NCI-H460 (cell line): ENCODE measurements at regions not wholly inside any gene's neighbourhood (a gene's known extent, or its start where the extent isn't known, plus 50 kb on each side); places are given as distances from the start of the nearest gene placed in this dataset.
"Not testable (repeated sequence)": the region's sequence is repeated elsewhere in the genome, so short reads cannot be mapped to it uniquely, and the experiment has no call there.

ENCODE experiments used
- DNase-seq: peaks from one replicate; pipeline ENCODE4 v3.0.0-alpha.2; 2016; ENCODE audit warnings: low read depth; ENCODE audit errors: extremely low read depth

DNA sequence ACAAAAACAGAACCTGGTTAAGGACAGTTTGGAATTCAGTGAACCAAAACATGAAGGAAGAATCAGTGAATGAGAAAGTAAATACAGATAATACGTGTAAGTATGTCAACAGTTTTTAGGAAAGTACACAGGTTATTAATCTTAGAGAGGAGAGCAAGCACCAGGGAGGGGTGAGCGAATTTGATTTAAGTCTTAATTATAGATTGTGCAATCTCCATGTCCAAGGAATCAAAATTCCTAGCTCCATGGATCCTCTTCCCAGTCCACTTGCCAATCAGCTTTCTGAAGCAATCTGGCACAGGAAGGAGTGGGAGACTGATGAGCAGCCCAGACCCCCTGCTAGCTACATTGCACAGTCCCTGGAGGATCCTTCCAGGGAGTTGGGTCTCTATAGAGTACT is 346.4 kb downstream of the SETD4 start:
- no peak for DNase-seq

DNA sequence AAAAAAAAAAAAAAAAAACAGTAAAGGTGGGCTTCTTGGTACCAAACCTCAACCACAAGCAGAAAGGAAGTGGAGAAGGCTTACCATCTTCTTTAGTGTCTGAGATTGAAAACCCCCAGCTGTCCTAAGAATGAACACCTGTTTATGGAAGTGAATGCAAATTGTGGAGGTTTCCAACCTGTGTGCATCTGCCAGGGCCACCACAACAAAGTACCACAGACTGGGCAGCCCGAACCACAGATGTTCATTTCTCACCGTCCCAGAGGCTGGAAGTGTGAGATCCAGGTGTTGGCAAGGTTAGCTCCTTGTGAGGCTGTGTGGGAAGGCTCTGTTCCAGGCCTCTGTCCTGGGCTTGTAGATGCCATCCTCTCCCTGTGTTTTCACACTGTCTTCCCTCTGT is 348.7 kb downstream of the SETD4 start:
- DNase-seq = no peak

DNA sequence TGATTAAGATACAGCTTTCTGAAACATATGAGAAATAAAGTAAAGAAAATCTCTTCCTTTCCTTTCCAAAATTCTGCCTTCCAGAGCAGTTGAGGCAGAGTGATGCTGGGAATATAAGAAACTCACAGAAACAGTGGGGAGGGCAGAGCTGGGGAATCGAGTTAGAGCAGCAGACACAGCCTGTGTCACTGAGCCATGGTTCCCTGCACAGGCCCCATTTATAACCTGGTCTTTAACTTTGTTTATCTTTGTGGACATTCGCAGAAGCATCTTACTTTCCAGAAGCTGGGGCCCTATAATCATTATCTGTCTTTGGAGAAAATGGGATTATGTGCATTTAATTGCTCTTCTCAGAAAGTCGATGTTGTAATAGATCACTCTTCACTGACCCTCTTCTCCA is 349.1 kb downstream of the SETD4 start:
- no peak for DNase-seq

DNA sequence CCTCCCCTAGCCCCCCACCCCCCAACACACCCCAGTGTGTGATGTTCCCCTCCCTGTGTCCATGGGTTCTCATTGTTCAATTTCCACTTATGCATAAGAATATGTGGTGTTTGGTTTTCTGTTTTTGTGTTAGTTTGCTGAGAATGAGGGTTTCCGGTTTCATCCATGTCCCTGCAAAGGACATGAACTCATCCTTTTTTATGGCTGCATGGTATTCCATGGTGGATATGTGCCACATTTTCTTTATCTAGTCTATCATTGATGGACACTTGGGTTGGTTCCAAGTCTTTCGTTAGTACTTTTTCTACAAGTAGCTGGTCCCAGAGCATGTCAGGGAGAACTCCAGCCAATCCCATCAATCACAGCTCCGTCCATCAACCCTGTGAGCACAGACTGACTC is 350.3 kb downstream of the SETD4 start:
- DNase-seq = not testable (repeated sequence)

DNA sequence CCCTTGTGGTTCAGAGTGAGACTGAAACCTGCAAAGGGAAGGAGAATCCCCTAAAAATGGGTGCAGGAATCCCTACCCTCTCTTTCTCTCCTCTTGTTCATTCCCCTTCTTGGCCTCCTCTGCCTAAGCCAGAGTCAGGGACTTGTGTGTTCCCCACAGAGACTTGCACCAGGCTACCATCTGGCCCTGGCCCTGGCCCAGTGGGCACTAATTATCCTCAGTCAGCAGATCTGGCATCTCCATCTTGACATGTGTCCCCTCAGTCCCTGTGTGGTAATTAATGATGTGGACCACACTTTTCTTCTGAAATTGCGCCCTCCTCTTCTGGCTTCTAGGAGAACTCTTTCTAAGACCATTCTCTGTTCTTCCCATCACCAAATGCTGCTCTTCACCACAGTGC is 354.4 kb downstream of the SETD4 start:
- DNase-seq = no peak

DNA sequence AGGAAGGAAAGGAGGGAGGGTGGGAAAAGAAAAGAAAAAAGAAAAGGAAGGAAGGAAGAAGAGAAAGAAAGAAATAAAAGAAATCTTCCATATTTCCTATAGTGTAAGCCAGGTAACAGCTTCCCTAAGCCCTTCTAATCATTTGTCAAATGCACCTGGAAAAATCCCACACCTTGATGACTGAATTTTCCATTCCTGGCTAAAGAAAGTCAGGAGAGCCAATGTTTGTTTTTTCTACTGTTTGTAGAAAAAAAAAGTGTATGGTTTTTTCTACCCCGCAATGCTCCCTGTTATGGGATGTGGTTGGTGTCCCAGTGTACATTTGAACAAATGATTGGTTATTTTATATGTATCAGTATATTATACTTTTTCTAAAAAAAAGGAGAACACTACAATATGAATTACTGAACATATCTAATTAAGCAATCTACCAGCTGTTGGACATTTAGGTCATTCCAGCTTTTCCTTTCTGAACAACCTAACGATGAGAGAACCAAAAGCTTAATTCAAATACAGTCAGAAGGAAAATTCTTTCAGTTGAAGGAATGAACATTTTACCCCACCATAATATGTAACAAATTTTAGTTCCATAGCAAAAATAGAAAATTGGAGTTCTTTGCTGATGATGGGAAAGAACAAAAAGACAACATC is 355.0 kb downstream of the SETD4 start:
- no peak for DNase-seq

DNA sequence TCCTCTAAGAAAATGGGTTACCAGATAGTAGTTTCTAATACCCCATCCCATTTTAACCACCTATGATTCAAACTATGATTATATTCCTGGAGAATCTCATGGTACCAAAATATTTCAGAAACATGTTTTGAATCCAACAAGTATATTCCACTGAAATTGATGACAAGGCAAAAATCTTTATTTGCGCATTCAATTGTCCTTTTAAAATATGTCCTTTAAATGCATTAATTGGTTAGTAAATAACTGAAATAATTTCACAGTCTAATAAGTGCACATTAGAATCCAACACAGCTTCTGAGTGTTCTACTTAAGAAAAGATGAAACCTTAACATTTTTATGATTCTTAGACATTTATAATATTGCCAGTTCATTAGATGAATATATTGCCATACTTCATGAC is 356.6 kb downstream of the SETD4 start:
- no peak for DNase-seq

DNA sequence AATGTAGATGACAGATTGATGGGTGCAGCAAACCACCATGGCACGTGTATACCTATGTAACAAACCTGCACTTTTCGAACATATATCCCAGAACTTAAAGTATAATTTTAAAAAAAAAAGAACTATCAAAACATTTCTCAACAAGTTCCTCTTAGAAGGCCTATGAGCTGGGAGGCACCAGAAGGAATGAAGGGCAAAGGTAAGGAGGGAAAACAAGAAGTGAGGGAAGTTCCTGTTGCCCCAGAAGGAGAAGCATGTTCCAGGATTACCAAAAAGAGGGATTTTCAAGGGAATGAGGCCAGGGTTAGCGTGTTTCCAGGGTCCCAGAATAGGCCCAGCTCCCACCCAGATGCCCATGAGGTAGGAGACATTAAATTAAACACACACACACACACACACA is 361.0 kb downstream of the SETD4 start:
- no peak for DNase-seq

DNA sequence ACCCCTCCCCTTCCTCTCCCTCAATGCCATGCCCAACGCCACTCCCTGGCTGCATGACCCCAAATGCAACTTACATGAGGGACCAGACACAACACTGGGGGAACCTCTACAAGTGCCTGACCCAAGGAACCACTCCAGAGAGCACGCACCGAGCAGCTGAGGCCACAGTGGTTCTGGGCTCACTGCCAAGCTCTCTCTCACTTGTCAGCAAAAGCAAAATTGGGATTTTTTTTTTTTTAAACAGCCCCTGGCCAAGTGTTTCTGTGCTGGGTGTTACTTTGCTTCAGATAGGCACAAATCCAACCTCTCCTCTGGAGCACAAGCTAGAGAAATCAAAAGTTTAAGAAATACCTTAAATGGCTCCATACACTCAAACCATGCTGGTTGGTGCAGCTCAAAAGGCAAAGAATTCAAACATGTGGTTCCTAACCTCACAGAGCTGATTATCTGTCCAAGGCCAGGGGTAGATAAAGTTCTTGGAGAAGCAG is 363.0 kb downstream of the SETD4 start:
- DNase-seq = no peak

DNA sequence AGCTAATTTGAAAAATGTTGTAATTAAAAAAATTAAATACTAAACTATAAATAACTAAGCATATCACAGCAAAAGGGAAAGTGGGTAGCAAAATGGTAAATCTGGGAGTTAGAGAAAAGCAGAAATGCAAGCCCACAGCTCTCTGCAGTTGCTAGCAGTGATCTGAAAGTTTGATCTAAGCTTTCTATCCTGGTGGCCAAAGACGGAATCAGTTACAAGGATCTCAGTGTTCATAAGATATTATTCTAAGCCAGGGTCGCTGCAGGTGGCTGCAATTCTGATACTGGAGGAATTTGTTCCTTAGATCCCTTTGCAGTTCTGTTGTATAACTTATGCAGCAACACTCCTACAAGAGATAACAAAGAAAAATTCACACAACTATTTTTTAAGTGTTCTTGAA is 363.7 kb downstream of the SETD4 start:
- DNase-seq = no peak

DNA sequence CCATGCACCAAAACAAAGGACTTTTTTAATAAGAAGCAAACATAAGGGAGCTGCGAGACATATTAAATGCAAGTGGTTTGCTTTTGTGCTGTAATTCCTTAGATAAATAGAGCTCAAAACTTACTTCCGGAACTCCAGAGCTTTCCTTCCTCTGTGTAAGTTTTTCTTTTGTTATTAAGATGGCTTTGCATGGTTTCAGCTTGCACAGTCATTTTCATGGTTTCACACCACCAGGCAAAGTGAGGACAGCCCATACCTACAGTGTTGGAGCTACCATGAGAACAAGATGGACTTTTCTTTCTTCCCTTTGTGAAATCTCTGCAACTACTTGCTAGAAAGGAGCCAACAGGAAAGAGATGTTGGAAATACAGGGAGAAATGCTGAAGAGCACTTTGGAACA is 368.0 kb downstream of the SETD4 start:
- no peak for DNase-seq

DNA sequence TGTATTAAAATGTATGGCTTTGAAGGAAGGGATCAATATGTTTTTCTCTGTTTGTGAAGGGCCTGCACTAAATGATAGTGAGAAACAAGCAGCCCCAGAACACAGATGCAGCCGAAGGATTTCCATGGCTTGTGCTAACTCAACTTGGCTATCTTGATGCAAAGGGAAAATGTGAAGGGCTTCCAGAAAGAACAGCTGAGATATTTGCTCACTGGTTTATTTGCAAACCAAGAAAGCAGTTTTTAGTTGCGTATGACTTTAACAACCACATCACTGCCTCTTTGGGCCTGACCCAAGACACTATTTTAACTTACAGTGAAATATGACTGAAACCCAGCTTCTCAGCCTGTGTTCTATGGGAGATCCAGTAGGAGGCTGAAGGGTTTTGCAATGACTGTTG is 369.9 kb downstream of the SETD4 start:
- DNase-seq = no peak

DNA sequence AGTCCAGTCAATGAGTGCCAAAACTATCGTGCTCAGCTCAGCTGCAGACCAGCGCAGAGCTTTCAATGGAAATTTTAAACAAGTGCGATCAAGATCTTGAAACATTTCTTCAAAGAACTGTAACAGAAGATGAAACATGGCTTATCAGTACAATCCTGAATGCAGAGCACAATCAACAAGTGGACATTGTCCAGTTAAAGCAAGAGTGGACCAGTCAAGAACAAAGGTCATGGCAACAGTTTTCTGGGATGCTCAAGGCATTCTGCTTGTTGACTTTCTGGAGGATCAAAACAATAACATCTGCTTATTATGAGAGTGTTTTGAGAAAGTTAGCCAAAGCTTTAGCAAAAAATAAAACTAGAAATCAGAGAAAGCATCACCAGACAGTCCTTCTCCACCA is 374.2 kb downstream of the SETD4 start:
- no peak for DNase-seq

DNA sequence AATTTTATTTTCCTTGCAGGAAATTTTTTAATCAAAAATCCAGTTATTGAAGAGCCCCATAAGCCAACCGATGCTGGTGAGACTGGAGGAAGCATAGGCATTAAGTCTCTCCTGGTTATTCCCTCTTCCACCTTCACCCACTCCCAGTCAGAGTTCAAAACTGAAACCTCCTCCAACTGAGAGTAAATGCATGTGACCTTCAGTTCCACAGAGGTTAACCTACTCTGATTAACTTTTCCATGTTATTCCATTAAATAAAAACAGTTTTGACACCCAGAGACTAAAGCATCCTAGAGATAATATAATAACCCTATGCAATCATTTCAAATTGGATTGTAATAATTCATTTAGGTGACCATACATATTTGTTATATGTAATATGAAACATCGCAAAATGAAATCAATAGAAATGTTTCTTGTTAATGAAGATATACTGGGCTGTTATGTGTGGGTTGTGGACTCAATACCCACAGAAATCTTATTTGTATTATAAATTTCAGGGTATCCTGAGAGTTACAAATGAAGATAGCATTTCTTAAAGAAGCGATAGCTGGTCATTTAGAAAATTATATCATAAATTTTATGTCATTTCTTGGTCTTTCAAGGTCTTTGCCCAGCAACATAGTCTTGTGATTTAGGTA is 376.5 kb downstream of the SETD4 start:
- DNase-seq = no peak

DNA sequence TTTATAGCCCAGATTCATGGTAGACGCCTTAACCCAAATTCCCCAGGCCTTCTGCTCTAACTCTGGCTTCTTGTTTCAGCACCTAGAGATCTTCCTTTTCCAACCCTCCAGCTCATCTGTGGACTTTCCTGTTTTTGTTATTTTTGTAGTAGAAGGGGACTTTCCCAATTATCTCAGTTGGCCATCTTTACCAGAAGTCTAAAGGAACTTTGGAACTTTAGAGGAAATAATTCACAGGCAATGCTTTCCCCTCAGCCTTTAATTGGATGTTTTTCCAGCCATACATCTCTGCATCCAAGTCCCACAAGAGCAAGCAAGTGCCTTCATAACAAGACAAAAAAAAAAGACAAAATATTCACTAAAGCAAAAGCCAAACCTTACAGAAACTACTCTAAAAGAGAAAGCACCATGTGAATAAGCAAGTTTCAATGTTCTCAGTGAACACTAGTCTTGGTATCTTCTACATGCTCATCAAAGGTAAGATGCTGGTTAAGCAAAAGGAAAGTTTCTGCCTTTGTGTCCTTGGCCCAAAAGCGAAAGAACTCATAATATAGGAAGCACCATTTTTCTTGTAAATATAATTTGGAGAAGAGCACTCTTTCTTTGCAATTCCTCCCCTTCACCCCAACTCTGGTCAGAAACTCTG is 377.3 kb downstream of the SETD4 start:
- no peak for DNase-seq

DNA sequence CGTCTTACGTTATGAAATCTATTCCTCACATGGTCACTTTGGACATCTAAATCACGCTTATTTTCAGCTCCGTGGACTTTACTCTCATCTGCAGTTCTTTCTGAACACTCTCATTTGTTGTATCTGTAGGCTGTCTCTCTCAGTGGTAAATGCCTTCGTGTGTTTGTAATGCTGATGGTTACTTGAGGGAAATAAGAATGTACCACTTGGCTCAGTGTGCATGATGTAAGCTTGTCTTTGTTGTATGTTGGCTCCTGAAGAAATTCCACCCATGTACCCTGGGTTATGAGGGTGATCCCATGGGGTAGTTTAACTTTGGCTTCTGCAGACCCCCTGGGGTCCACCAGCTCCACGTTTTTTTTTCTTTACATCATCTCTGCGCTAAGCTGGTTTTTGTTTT is 378.4 kb downstream of the SETD4 start:
- DNase-seq = no peak

DNA sequence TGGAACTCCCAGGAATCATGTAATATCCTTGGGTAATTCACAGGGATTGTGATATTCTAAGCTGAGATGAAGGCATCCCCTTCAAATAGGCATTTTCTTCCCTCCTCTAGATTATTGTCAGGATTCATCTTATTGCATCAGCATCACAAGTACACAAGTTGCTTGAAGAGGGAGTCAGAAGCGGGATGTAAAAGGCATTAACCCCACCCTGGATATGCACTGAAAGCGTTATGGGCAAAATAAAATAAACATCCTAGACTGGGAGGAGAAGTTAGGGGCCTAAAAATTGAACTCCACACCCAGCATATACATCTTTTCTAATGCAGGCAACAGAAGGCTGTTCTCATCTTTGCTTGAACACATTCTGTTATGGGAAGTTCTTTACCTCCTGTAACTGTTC is 381.2 kb downstream of the SETD4 start:
- no peak for DNase-seq

DNA sequence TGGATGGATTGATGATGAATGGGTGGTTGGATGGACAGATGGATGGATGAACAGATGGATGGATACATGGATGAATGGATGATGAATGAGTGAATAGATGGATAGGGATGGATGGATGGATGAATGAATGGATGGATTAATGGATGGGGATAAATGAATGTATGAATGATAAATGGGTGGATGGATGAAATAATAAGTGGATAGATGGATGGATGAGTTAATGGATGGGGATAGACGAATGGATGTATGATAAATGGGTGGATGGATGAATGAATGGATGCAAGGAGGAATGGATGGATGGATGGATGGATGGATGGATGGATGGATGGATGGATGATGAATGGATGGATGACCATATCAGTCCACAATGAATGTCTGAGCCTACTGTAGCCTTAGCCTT is 381.9 kb downstream of the SETD4 start:
- DNase-seq = no peak

DNA sequence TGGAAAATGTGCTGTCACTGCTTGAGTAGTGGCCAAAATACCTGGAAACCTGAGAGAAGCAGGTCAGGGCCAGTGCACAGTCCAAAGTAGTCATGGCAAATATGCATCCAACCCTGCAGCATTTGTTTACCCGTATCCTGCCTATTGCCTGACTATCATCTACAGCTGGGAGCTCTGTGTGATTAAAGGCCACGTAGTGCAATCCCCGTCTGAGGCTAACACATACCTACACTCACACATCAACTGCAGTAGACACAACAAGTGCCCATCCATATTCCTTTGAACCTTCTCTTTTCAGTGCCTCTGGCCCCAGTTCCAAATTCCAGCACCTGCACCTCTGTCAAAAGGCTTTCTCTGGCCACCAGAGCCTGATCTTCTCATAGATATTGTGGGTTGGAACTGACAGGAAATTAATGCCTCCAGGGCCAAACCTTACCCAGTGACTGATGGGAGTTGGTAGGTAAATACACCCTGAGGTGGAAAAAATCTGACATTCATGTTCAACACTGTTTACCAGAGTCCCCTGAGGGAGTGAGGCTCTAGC is 383.0 kb downstream of the SETD4 start:
- DNase-seq = no peak

DNA sequence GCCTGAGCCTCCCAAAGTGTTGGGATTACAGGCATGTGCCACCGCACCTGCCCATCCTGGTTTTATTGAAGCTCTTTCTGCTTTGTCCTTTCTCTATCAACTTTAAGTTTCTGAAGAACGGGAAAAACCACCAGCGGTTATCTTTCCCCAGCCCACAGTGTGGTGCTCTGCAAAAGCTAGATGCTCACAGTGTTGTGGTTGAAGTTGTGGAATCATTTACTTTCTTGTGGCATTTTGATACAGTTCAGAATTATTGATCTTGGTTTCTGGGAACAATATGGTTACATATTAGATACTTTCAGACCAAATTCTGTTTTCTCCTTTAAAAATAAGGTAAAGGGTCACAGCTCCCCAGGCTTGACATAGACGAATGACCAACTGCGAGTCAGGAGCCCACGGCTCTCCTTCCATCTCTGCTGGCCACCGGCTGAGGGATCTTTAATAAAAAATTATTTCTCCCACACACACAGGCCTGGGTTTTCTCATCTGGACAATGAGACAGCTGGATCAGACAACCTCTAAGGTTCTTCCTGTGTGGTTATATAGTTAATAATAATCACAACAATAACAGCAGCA is 385.3 kb downstream of the SETD4 start:
- DNase-seq = no peak

DNA sequence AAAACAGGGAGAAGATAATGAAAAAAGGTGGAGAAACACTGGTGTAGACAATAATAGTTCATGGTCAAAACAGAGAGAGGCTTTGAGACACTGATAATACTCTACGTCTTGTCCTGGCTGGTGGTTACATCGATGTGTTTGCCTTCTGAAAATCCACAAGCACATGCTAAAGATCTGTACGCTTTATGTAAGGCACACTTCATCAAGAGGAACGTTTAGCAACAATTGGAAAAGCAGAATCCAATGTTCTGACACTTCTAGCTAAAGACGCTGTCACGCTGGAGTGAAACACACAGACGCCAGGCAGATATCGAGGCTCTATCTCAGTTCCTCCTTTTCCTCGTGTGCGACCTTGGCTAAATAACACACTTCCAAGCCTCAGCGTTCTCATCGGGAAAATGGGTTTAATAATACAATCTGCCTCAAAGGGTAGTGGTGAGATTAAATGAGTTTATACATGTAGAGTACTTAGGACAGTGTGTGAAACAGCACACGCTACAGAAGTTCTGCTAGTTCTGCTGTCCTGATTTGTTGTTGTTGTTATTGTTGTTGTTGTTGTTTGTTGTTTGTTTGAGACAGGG is 386.1 kb downstream of the SETD4 start:
- no peak for DNase-seq
